GM12874 (cell line): ENCODE measurements at regions not wholly inside any gene's neighbourhood (a gene's known extent, or its start where the extent isn't known, plus 50 kb on each side); places are given as distances from the start of the nearest gene placed in this dataset.

Source experiments
- TF ChIP-seq, protein P1 (sequence below): IDR thresholded peaks from 2 replicates; pipeline ENCODE4 v1.5.1; 2011; ENCODE audit warnings: low read depth, mild to moderate bottlenecking, control low read depth, low read length, moderate library complexity; ENCODE audit not compliant: insufficient read depth

DNA sequence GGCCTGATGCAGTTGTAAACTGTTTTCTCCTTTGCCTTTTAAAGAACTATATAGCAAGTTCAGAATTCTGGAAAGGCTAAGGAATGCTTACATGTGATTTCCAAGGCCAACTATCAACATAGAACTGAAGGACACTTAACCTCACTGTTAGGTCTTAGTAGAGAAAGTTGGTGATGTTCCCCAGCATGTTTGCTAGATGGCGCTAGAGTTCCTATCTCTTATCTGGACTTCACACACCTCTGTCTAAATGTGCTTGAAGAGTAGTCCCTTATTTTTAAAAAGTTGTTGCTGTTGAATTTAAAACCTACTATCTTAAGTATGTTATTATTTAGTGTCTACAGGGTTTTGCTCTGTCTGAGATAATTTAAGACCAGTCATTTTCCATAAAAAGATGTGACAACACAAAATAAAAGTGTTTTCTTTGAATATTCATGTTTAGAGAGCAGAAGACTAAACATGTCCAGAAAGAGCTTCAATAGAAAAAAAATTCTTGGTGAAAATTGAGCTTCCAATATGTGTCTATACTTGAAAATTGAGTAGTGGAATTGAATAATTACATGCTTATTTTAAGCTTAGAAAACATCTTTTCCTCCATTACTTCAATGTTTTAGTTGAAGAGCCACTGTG is 237.3 kb downstream of the S1PR1 start:
- TF ChIP-seq, protein P1, sequence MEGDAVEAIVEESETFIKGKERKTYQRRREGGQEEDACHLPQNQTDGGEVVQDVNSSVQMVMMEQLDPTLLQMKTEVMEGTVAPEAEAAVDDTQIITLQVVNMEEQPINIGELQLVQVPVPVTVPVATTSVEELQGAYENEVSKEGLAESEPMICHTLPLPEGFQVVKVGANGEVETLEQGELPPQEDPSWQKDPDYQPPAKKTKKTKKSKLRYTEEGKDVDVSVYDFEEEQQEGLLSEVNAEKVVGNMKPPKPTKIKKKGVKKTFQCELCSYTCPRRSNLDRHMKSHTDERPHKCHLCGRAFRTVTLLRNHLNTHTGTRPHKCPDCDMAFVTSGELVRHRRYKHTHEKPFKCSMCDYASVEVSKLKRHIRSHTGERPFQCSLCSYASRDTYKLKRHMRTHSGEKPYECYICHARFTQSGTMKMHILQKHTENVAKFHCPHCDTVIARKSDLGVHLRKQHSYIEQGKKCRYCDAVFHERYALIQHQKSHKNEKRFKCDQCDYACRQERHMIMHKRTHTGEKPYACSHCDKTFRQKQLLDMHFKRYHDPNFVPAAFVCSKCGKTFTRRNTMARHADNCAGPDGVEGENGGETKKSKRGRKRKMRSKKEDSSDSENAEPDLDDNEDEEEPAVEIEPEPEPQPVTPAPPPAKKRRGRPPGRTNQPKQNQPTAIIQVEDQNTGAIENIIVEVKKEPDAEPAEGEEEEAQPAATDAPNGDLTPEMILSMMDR, result peak; percentile 57

DNA sequence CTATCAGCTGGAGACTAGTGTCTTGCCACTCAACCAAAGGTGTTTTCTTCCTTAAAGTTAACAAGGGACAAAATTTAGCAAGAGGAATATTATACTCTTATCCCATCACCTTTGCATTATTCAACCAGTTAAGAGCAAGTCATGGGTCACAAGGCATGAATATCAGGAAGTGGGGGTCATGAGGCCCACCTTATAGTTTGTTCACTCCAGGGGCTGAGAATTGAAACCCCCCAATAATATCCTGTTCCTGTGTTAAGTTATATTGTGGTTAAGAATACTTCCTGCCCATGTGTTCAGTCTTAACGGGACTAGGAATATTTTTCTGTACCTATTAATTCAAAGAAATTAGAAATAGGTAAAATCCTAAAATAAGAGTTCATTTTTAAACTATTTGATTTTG is 239.7 kb downstream of the S1PR1 start:
- TF ChIP-seq, protein P1, result no peak

DNA sequence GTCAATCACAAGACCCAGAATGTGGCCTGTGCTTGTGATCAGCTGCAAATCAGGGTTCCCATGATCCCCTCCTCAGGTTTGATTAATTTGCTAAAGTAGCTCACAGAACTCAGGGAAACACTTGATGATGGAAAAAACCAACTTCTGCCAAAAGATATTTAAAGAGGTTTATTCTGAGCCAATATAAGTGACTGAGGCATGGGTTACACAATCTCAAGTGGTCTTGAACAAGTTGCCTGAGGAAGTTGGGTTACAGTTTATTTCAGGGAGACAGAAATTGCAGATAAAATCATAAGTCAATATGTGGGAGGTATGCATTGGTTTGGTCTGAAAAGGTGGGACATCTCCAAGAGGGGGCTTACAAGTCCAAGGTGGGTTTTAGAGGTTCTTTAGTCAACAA is 243.1 kb downstream of the S1PR1 start:
- TF ChIP-seq, protein P1, result no peak

DNA sequence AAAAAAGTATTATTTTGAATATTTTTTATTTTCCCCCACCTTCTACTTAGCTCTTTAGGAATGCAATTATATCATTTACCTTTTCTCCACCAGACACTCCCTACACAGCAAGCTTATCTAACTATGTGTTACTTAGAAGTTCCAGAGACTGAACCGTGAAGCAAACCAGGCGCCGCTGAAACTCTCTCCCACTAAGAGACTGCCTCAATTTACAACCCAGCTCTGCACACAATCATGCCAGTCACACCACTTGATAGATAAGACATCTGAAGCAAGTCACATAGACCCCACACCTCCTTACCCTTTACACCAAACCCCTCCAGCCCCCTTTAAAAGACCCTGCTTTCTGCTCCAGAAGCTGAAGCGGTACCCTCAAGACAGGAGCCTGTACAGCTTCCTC is 245.5 kb downstream of the S1PR1 start:
- TF ChIP-seq, protein P1, result no peak

DNA sequence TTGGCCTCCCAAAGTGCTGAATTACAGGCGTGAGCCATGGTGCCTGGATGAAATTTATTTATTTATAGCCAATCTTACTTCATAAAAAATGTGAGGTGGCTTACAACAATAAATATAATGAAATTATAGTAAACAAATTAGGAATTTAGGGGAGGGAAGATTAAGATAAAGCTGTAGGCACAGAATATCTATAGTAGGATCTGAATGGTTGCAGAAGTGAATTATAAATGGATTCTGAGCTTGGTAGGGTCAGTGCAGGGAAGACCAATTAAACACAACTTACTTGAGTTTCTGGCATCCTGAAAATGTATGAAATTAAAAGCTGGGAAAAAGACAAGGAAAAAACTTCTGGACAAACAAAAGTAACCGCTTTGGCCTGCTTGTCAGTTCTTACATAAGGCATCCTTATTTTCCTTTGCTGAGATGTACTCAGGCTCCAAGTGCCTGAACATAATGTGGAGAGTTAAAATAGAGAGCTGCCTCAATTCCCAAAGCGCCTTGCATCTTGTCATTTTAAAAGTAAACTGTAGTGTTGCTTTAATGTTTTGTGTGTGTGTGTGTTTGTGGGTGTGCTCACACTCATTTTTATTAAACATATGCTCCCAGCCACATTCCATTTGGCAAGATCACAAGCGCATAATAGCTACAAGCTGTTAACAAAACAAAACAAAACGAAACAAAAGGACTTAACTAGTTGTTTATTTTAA is 247.3 kb downstream of the S1PR1 start:
- TF ChIP-seq, protein P1, result no peak

DNA sequence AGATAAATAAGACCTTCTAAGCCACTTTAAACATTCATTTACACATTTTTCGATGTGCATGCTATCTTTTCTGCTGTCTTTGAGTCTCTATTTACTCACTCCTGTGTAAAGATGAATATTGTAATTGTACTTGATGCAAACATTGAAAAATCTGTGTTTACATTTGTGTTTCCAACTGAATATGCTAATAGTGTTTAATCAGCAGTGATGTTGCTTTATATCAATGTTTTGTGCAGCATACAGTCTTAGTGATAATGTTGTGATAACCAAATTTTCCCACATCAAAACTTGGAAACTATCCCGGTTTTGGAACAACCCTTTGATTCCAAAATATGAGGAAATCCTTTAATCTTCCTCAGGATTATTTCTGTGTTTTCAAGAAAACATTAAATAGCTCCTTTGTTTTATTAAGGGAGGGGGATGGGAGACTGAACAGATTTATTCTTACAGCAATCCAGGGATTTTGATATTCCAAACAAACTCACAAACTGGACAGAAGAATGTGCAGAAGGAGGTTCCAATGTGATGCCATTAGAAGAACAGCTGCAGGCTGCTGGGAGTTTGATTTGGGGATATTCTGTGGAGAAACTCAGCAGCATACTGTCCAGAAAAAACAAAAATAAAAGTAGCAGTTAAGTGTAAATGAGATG is 248.0 kb downstream of the S1PR1 start:
- TF ChIP-seq, protein P1, result no peak

DNA sequence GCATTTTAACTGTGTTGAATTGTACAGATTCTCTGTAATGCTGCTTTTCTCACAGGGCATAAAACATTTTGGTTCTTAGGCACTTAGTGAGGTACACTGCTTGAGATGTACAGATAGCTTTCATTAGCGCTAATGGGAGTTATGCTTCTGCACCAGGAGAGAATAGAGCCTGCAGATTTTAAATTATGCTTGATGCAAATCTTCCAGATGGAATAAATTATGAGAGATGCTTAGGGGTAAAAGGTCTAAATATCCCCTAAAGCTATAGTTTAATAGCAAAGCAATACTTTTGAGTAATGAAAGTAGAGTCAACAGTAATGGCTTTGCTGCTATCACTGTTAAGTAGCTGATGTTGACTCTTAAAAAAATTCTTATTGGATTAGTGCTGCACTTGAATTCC is 248.9 kb downstream of the S1PR1 start:
- TF ChIP-seq, protein P1, result no peak
